HuH-7 (cell line): ENCODE measurements at regions not wholly inside any gene's neighbourhood (a gene's known extent, or its start where the extent isn't known, plus 50 kb on each side); places are given as distances from the start of the nearest gene placed in this dataset.
"Not testable (repeated sequence)": the region's sequence is repeated elsewhere in the genome, so short reads cannot be mapped to it uniquely, and the experiment has no call there.

Experiments
- DNase-seq: peaks from one replicate; pipeline ENCODE4 v3.0.0; 2011; ENCODE audit warnings: low spot score

DNA sequence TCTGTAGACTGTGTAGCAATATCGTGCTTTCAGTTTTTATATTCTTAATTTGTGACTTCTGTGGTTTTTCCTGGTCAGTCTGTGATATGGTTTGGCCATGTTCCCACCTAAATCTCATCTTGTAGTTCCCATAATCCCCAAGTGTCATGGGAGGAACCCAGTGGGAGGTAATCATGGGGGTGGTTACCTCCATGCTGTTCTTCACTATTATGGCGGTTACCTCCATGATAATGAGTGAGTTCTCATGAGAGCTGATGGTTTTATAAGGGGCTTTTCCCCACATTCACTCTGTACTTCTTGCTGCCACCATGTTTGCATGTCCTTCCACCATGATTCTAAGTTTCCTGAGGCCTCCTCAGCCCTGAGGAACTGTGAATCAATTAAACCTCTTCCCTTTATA lies 169.8 kb downstream of the LEPR start:
- DNase-seq, result no peak

DNA sequence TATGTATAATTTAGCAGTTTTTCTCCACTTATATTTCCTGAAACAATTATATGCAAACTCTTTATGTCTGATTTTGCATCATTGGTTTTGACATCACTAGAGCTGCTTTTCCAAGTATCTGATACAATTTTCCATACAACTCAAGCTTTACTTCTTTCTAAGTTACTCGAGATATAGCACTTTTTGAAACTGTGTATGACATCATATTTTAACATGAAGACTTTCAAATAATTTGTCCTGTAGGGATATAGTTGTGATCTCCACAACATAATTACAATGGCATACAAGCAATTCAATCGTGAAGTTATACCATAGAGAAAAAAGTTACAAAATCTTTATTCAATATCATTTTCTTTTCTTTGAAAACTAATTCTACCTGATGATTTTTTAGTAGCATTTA lies 173.0 kb downstream of the LEPR start:
- no peak for DNase-seq

DNA sequence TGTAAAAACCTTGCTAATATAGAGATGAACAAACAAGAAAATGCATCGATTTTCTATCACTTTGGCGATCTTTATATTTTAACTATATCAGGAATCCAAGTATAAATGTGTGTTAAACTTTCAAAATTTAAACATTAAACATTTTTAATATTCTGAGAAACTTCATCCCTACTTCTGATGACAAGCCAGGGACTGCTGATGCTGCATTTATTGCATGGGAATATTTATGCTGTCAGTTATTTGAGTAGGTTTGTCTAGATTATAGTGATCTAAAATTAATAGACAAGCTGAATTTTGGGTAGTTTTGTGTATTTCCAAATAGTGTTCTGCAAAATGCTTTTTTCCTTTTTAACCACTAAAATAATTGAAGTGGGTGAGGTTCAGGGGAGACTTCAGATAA lies 175.3 kb downstream of the LEPR start:
- no peak for DNase-seq

DNA sequence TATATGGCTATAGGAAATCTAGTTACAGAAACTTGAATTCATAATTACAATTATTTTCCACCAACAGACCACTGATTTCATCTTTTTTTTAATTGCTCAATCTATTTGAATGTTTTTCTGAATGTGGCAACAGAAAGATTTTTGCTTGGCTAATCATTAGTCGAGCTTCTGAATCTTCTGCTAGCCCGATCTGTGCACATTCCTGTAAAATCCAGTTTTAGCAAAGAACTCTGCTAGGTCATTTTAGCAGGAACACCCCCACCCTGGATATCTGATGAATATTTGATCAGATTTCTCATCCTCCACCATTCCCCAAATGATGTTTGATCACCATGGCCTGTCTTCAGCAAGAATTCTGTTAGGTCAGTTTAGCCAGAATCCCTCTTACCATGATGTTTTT lies 176.3 kb downstream of the LEPR start:
- DNase-seq, result no peak

DNA sequence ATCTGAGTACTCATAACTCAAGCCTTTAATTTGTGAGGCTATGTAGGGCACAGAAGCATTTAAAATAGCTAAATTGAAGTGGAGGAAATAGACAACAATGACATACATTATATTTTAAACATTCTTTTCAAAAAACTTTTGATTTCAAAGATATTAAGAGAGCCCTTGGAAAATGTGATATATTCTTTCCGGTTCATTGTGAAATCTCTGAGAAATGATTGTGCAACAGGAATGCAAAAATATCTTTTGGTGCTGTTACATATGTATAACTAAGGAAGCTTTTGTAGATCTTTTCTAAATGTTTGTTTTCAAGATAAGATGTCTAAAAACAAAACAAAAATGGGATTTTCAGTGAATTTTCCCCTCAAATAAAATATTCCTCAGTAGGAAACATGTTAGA lies 185.2 kb downstream of the LEPR start:
- no peak for DNase-seq

DNA sequence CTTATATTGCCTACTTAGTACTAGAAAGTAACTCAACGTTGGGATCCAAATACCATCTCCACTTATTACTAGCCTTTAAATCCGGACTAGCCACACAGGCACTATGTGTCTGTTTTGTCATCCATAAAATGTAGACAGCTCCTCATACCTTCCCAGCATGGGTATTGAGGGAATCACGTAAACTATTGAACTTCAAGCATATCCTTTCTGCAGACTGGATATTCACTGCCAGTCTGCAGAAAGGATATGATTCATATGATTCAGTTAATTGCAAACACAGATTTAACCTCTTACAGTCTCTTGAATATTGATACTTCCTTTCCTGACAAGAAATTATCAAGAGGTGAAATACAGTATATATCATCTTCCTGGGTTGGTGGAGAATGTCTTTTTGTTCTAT lies 186.0 kb downstream of the LEPR start:
- no peak for DNase-seq

DNA sequence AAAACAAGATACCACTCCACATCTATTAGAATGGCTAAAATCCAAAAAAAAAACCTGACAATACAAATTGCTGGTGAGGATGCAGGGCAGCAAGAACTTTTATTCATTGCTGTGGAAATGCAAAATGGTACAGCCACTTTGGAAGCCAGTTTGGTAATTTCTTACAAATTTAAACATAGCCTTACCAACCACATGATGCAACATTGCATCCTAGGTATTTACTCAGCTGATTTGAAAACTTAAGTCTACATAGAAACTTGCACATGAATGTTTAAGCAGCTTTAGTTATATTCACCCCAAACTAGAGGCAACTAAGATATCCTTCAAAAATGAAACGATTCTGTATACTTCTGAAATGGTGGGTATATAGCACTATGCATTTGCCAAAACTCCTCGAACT lies 178.8 kb upstream of the PDE4B start:
- DNase-seq, result no peak

DNA sequence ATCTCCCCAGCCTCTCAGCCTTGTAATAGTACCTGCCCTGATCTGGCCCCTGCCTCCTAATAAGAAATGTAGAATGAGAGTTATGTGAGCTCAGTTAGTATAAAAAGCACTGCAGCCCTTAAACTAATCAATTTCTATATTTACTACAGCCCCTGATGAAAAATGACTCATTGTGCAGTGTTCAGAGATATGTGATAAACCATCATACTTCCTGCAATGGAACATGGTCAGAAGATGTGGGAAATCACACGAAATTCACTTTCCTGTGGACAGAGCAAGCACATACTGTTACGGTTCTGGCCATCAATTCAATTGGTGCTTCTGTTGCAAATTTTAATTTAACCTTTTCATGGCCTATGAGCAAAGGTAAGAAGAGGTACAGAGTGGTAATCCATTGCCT lies 176.8 kb upstream of the PDE4B start:
- DNase-seq, result no peak

DNA sequence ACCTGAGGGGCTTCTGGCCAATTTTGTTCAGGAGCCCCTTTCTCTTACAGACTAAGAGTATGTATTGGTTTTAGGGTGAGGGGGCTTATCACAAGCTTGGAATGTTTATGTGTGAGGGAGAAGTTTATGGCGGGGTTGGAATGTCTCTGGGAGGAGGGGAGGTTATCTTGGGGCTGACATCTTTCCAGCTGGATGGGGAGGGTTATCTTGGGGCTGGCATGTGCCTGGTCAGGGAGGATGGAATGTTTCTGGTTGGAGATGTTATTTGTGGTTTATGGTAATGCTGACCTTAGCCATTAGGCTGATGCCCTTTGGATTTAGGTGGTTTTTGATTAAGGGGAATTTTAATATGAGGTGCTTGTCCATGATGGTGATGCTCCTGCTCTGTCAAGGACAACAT lies 171.0 kb upstream of the PDE4B start:
- not testable (repeated sequence) for DNase-seq

DNA sequence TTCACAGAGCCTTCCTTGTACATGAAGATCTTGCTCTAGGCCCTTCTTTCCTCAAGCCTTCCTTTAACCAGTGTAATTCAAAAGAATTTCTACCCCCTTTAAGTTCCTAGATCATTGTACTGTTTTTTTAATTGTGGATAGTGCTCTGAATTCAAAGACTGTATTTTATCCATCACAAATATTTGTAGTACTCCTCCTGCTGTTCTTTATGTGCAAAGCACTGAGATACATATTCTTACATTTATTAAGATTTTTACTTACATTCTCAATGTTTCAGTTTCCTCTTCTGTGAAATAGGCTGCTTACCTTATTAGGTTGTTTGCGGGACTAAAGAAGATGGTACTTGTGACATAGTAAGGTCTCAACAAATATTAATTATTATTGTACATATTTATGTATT lies 168.8 kb upstream of the PDE4B start:
- DNase-seq, result no peak

DNA sequence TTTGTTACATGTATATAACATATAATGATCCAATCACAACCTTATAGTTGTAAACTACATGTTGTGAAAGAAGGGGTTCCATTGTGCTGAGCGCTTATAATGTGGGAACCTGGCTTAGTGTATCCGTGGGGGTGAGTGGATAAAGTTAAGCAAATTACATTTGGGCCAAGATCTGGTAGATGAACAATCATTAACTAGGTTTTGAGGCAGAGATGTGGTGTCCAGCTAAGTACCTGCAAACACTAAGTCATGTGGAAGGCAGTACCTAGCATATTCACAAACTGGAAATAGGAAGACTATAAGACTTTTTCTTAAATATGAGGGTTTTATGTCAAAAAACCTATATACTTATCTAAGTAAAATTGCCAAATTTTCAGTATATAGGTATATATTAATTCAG lies 167.2 kb upstream of the PDE4B start:
- DNase-seq, result no peak

DNA sequence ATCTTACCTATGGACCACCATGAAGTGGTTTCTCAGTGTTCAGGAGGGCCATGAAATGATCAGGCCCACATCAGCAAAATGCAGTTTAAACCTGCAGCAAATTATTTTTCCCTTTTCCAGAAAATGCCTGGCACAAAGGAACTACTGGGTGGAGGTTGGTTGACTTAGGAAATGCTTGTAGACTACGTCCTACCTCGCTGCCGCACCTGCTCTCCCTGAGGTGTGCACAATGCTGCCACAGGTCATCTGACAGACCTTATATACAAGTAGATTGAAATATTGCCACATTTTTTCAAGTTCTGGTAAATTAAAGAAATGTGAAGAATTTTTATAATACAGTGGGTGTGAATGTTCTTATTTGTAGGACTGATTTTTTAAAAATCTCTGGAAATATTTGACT lies 166.7 kb upstream of the PDE4B start:
- no peak for DNase-seq

DNA sequence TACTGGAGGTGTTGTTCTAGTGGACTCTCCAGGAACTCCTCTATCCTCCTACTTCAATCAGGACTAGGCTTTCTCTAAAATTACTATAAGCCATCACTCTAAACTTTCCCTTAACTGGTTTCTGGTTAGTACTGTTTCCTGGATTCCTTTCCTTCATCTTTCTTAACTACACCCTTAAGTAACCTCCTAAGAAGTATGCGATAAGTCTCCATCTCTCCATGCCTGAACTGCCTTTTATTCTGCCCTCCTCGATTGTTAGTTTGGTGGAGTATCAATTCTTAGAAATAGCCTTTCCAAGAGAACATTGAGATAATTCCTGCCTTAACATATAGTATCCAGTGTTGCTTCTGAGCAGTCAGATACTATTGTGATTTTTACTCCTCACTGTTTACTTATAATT lies 162.9 kb upstream of the PDE4B start:
- no peak for DNase-seq

DNA sequence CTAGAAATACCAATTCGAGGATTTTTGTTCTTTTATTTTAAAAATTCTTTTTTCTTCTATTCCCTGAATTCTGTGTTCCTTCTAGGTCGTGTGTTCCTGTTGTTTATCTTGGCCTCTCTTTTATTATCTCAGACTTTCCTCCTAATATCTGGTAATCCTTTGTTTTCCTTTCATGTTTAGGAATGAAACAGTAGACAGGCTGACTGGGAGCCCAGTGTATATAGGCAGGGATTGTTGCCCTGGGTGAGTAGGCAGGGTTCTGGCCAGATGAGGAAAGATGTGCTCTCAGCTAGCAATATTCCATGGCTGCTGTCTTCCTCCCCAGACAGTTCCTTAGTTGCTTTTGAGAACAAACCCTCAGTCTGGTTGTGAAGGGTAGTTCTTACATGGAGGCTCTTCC lies 161.8 kb upstream of the PDE4B start:
- DNase-seq, result peak; percentile 9

DNA sequence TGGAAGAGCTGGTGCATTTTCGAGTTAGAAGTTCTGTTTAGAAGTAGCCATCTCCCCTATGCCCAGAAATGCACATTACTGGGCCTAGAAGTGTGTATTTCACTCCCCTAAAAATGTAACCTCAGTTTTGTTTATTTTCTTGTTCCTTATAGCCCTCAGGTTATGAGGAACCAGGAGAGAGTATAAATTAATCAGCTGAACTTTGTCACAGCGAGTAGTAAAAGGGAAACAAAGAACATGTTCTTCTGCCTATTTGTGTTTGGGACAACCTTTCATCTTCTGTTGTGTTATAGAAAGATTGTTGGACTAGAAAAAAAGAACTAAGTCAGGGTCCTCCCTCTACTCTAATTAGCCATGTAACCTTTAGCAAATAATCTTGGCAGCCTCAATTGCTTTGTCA lies 160.5 kb upstream of the PDE4B start:
- DNase-seq, result no peak

DNA sequence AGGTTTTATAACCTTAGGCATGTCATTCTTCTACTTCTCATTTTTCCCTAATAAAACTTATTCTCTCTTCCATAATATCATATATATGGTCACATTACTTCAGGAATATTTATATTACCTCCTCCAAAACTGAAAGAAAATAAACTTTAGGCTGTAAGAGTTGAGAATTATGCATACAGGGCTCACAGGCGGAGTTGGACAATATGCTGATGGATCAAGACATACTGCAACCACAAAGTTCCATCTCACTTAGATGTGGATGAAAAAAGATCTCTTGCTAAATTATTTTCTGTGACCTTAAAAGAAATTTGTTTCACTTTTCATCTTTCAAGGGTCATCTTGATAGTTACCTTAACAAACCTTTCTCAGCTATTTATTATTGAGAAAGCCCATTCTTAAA lies 152.6 kb upstream of the PDE4B start:
- DNase-seq, result no peak

DNA sequence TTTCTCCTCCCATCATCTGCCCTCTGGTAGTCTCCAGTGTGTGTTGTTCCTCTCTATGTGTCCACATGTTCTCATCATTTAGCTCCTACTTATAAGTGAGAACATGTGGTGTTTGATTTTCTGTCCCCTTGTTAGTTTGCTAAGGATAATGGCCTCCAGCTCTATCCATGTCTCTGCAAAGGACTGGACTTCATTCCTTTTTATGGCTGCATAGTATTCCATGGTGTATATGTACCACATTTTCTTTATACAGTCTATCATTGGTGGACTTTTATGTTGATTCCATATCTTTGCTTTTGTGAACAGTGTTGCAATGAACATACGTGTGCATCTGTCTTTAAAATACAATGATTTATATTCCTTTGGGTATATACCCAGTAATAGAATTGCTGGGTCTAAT lies 143.5 kb upstream of the PDE4B start:
- DNase-seq, result not testable (repeated sequence)

DNA sequence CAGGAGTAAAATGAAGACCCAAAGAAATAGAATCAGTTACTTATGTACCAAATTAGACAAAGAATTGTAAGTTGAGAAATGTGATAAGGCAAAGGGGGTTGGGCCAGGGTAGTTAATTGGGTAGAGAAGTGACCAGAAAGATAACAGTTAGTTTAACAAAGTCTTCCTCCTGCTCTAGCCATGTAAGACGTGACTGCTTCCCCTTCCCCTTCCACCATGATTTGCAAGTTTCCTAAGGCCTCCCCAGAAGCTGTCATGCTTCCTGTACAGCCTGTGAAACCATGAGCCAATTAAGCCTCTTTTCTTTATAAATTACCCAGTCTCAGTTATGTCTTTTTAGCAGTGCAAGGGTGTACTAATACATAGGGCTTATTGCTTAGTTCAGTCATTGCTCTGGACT lies 142.0 kb upstream of the PDE4B start:
- no peak for DNase-seq

DNA sequence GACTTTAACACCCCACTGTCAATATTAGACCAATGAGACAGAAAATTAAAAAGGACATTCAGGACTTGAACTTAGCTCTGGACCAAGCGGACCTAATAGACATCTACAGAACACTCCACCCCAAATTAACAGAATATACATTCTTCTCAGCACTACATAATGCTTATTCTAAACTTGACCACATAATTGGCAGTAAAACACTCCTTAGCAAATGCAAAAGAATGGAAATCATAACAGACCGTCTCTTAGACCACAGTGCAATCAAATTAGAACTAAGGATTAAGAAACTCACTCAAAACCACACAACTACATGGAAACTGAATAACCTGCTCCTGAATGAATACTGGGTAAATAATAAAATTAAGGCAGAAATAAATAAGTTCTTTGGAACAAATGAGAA lies 138.2 kb upstream of the PDE4B start:
- not testable (repeated sequence) for DNase-seq

DNA sequence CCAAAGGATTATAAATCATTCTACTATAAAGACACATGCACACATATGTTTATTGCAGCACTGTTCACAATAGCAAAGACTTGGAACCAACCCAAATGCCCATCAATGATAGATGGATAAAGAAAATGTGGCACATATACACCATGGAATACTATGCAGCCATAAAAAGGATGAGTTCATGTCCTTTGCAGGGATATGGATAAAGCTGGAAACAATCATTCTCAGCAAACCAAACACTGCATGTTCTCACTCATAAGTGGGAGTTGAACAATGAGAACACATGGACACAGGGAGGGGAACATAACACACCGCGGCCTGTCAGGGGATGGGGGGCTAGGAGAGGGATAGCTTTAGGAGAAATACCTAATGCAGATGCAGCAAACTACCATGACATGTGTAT lies 135.1 kb upstream of the PDE4B start:
- DNase-seq, result not testable (repeated sequence)

DNA sequence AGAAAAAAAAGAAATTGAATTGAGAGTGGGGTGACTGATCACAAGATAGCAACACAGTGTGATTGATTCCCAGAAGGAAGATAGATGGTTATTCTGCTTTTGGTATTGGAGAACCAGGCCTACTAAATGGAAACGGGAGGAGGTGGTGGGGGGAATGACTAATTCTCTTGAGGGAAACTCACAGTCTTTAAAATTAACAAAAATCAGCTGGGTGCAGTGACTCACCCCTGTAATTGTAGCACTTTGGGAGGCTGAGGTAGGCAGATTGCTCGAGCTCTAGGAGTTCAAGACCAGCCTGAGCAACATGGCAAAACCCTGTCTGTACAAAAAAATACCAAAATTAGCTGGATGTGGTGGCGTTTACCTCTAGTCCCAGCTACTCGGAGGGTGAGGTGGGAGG lies 134.6 kb upstream of the PDE4B start:
- DNase-seq, result no peak

DNA sequence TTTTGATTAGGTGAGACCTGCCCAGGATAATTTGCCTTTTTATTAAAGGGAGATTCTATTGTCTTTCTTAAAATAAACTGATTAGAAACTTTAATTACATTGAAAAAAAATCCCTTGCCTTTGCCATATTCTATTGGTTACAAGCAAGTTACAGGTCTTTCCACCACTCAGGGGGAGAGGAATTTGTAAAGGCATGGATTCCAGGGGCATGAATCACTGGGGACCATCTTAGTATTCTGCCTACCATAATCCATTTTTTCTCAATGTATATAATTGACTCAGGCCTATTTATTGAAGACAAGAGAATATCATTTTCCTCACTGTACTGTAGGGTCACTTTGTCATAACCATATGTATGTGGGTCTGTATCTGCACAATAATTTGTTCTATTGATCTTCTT lies 124.3 kb upstream of the PDE4B start:
- DNase-seq, result no peak

DNA sequence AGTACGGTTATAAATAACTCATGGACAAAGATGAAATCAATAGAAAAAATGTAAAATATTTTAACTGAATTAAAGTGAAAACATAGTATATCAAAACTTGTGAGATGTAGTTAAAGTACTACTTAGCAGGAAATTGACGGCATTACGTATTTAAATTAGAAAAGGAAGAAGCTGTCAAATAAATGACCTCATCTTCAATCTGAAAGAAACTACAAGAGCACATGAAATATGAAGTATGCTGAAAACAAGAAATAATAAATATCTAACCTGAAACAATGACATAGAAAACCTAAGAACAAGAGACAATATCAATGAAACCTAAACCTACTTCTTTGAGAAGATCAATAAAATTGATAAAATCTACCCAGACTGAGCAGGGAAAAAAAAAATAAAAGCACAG lies 122.2 kb upstream of the PDE4B start:
- no peak for DNase-seq

DNA sequence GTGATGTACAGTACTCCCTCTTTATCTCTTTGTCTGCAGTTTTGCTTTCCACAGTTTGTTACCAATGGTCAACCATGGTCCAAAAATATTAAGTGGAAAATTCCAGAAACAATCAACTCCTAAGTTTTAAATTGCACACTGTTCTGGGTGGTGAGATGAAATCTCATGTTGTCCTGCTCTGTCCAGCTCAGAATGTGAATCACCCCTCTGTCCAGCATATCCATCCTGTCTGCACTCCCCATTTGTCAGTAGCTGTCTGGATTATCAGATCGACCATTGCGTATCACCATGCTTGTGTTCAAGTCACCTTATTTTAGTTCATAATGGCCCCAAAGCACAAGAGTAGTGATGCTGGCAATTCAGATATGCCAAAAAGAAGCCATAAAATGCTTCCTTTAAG lies 118.2 kb upstream of the PDE4B start:
- no peak for DNase-seq

DNA sequence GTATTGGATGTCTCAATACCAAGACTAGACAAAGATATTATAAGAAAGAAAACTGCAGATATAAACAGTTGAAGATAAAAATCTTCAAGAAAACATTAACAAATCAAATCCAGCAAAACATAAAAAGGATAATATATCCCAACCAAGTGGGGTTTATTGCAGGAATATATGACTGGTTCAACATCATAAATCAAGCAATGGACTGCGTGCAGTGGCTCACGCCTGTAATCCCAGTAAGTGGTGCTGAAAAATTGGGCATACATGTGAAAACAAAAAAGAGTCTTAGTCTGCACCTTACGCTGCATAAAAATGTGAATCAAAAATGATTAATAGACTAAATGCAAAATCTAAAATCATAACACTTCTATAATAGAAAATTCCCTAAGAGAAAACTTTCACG lies 112.9 kb upstream of the PDE4B start:
- DNase-seq, result no peak

DNA sequence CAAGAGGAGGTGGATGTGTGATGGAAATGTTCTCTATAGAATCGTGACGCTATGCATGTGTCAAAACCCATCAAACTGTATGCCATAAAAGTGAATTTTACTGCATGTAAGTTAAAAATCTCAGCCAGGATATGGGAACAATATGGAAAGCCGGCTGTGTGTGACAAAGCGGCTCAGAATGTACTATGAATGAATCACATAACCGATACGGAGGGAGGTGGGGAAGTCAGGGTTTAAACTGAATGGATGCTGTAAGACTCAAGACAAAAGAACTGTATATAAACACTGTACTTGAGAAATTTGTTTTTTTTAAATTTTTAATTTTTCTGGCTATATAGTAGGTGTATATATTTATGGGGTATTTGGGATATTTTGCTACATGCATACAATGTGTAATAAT lies 111.6 kb upstream of the PDE4B start:
- no peak for DNase-seq
